ENCODE measurements at regions not wholly inside any gene's neighbourhood (a gene's known extent, or its start where the extent isn't known, plus 50 kb on each side); places are given as distances from the start of the nearest gene placed in this dataset.

- no peak for DNase-seq
Observed at GRCh38 chr19:28026636-28027035, 1186.3 kb downstream of the UQCRFS1 start.

- no peak for DNase-seq
Observed at GRCh38 chr19:28024920-28025319, 1188.0 kb downstream of the UQCRFS1 start.

- DNase-seq, result no peak
Observed at GRCh38 chr19:28023064-28023463, 1189.9 kb downstream of the UQCRFS1 start.

GRCh38 chr19:28022506-28022905 lies 1190.4 kb downstream of the UQCRFS1 start:
- DNase-seq, result no peak

- no peak for DNase-seq
Observed at GRCh38 chr19:28021259-28022185, 1191.4 kb downstream of the UQCRFS1 start.

- no peak for DNase-seq
Observed at GRCh38 chr19:28020619-28021258, 1192.2 kb downstream of the UQCRFS1 start.

GRCh38 chr19:28019901-28020300 lies 1193.0 kb downstream of the UQCRFS1 start:
- DNase-seq, result no peak

- no peak for DNase-seq
Observed at GRCh38 chr19:28019371-28019770, 1193.6 kb downstream of the UQCRFS1 start.

- no peak for DNase-seq
Observed at GRCh38 chr19:28018499-28018898, 1194.5 kb downstream of the UQCRFS1 start.

GRCh38 chr19:28014615-28015405 lies 1198.1 kb downstream of the UQCRFS1 start:
- DNase-seq, result no peak

- DNase-seq, result no peak
Observed at GRCh38 chr19:28012361-28012760, 1200.6 kb downstream of the UQCRFS1 start.

- no peak for DNase-seq
Observed at GRCh38 chr19:28010656-28011055, 1202.3 kb downstream of the UQCRFS1 start.

- DNase-seq, result no peak
Observed at GRCh38 chr19:28009696-28010095, 1203.3 kb downstream of the UQCRFS1 start.

GRCh38 chr19:28008695-28009094 lies 1204.3 kb downstream of the UQCRFS1 start:
- DNase-seq, result no peak

GRCh38 chr19:28003543-28003942 lies 1209.4 kb downstream of the UQCRFS1 start:
- no peak for DNase-seq

GRCh38 chr19:27997069-27997468 lies 1215.9 kb downstream of the UQCRFS1 start:
- DNase-seq, result no peak

- DNase-seq, result no peak
Observed at GRCh38 chr19:27993619-27994570, 1219.1 kb downstream of the UQCRFS1 start.

GRCh38 chr19:27986299-27986698 lies 1226.7 kb downstream of the UQCRFS1 start:
- no peak for DNase-seq

- no peak for DNase-seq
Observed at GRCh38 chr19:27975419-27976005, 1237.4 kb downstream of the UQCRFS1 start.

GRCh38 chr19:27974082-27974513 lies 1238.9 kb downstream of the UQCRFS1 start:
- DNase-seq, result no peak

GRCh38 chr19:27972291-27973040 lies 1240.5 kb downstream of the UQCRFS1 start:
- no peak for DNase-seq
